ENCODE measurements at regions not wholly inside any gene's neighbourhood (a gene's known extent, or its start where the extent isn't known, plus 50 kb on each side); places are given as distances from the start of the nearest gene placed in this dataset.

DNA sequence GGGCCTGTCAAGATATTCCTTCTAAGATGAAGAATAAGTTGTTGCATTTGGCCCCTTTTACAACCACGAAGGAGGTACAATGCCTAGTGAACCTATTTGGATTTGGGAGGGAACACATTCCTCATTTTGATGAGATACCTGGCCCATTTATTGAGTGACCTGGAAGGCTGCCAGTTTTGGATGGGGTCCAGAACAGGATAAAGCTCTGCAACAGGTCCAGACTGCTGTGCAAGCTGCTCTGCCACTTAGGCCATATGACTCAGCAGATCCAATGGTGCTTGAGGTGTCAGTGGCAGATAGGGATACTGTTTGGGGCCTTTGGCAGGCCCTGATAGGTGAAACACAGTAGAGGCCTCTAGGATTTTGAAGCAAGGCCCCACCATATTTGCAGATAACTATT is 704.6 kb downstream of the CCSER2 start:
- FAIRE-seq = no peak
- TF ChIP-seq, protein P1, sequence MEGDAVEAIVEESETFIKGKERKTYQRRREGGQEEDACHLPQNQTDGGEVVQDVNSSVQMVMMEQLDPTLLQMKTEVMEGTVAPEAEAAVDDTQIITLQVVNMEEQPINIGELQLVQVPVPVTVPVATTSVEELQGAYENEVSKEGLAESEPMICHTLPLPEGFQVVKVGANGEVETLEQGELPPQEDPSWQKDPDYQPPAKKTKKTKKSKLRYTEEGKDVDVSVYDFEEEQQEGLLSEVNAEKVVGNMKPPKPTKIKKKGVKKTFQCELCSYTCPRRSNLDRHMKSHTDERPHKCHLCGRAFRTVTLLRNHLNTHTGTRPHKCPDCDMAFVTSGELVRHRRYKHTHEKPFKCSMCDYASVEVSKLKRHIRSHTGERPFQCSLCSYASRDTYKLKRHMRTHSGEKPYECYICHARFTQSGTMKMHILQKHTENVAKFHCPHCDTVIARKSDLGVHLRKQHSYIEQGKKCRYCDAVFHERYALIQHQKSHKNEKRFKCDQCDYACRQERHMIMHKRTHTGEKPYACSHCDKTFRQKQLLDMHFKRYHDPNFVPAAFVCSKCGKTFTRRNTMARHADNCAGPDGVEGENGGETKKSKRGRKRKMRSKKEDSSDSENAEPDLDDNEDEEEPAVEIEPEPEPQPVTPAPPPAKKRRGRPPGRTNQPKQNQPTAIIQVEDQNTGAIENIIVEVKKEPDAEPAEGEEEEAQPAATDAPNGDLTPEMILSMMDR (IDR thresholded peaks at IDR 0.05; ENCODE audit: insufficient read depth, low read length, severe bottlenecking) = no peak
- H3K27me3 ChIP-seq (ENCODE audit: control insufficient read depth, insufficient read depth, low read length) = no peaks in the 10 kb centered on the region
- H3K36me3 ChIP-seq (ENCODE audit: control insufficient read depth, insufficient read depth, low read length) = no peaks in the 10 kb centered on the region
- no peak overlapping the region for H3K4me3 ChIP-seq (ENCODE audit: low read depth, low read length)
- DNase-seq (ENCODE audit: low read depth) = no peak

DNA sequence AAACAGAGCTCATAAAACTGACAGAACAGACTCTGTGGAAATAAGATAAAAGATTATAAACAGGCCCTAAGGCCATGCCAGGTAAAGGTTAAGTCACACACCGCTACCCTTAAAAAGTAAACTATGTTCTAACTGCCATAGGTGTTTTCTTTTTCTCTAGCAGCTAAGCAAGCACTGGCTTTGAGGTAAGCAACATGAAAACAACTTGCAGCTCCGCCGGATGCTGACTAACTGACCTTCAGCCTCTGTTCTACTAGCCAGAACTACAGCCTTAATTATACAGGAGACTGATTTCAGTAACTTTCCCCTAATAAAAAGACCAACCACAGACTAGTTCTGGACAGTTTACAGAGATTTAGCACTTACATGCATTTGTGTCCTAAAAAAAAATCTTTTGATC is 708.3 kb downstream of the CCSER2 start:
- Histone ChIP-seq H3K36me3 (ENCODE audit: control insufficient read depth, insufficient read depth, low read length) (no peaks in the 10 kb centered on the region), H3K27me3 (ENCODE audit: control insufficient read depth, insufficient read depth, low read length) (no peaks in the 10 kb centered on the region), H3K4me3 (ENCODE audit: low read depth, low read length) (no peak overlapping the region)
- TF ChIP-seq, protein P1 (IDR thresholded peaks at IDR 0.05; ENCODE audit: insufficient read depth, low read length, severe bottlenecking) = no peak
- FAIRE-seq (no peak), DNase-seq (ENCODE audit: low read depth) (no peak)

DNA sequence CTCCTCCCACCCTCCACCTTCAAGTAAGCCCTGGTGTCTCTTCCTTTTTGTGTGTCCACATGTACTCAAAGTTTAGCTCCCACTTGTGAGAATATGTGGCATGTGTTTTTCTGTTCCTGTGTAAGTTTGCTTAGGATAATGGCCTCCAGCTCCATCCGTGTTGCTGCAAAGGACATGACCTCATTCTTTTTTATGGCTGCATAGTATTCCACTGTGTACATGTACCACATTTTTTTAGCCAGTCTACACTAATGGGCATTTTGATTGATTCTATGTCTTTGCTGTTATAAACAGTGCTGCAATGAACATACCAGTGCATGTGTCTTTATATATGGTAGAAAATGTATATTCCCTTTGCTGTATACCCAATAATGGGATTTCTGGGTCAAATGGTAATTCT is 710.9 kb downstream of the CCSER2 start:
- Histone ChIP-seq H3K27me3 (ENCODE audit: control insufficient read depth, insufficient read depth, low read length) (no peaks in the 10 kb centered on the region), H3K4me3 (ENCODE audit: low read depth, low read length) (no peak overlapping the region), H3K36me3 (ENCODE audit: control insufficient read depth, insufficient read depth, low read length) (no peaks in the 10 kb centered on the region)
- no peak for DNase-seq (ENCODE audit: low read depth)
- FAIRE-seq = no peak
- TF ChIP-seq, protein P1 (IDR thresholded peaks at IDR 0.05; ENCODE audit: insufficient read depth, low read length, severe bottlenecking) = no peak

DNA sequence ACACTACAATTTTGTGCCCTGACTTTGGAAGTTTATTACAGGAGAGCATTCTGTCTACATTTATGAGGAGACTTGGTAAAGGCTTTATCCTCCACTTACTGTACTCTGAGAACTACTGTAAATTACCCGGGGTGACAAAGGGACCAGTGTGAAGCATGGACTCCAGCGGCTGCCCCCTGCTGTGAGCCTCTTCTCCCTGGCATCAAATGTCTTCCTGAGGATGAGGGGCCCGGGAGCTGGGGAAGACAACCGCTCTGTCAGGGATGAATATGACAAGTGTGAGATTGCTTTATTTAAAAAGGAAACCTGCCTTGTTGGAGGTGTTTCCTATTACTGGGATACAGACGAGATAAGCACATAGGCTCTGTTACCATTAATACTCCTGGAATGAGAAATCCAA is 714.8 kb downstream of the CCSER2 start:
- TF ChIP-seq, protein P1 (IDR thresholded peaks at IDR 0.05; ENCODE audit: insufficient read depth, low read length, severe bottlenecking) = no peak
- Histone ChIP-seq H3K4me3 (ENCODE audit: low read depth, low read length) (no peak overlapping the region), H3K27me3 (ENCODE audit: control insufficient read depth, insufficient read depth, low read length) (no peaks in the 10 kb centered on the region), H3K36me3 (ENCODE audit: control insufficient read depth, insufficient read depth, low read length) (no peaks in the 10 kb centered on the region)
- FAIRE-seq (no peak), DNase-seq (ENCODE audit: low read depth) (no peak)

DNA sequence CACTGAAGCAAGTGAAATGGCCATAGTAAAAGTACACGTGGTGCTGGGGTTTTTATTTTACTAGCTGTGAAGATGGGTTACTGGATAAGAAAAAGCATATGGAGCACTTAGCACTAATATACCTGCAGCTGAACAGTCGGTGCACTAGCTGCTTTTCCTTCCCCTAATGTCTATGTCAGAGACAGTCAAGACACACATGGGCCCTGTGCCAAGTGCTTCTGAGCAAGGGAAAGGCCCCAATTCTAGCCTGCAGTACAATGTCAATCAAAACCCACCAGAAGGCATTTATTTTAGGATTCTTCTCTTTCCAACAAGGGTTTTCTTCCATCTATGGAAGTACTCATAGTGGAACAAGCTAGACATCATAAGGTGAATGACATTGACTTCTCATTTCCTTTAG is 716.7 kb downstream of the CCSER2 start:
- no peak for DNase-seq (ENCODE audit: low read depth)
- TF ChIP-seq, protein P1 (IDR thresholded peaks at IDR 0.05; ENCODE audit: insufficient read depth, low read length, severe bottlenecking) = no peak
- FAIRE-seq = no peak

DNA sequence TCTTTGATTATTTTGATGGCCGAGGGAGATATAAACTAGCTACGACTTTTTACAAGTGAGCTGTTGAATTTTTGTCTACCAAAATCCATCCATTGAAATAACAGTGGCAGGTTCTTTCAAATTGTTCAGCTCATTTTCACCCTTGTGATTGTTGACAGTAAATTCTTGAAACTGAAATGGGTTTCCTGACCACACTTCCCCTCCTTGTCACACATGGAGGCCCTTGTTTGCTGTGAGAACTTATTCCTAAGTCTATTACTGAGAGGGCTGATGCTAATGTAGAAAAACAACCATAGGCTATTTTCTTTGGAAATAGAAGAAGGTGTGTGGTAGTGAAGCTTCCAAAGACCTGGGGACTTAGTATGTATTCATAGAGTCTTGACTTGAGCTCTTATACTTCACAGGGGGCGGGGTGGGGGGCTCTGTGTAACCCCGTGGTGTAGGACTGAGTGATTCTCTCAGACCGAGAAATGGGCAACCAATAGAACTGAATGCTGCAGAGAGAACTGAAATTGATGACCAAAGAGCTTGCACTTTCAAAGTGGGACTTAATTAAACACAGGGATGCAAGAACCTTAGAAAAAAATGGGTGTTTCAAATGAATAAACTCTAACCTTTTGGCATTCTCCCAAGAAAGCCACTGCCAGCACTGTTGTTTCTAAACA is 718.9 kb downstream of the CCSER2 start:
- TF ChIP-seq, protein P1 (IDR thresholded peaks at IDR 0.05; ENCODE audit: insufficient read depth, low read length, severe bottlenecking) = no peak
- Histone ChIP-seq H3K36me3 (ENCODE audit: control insufficient read depth, insufficient read depth, low read length) (no peaks in the 10 kb centered on the region), H3K4me3 (ENCODE audit: low read depth, low read length) (no peak overlapping the region), H3K27me3 (ENCODE audit: control insufficient read depth, insufficient read depth, low read length) (no peaks in the 10 kb centered on the region)
- no peak for DNase-seq (ENCODE audit: low read depth)
- FAIRE-seq = no peak

More for the DNA sequence above, 716.7 kb downstream of the CCSER2 start:
- Histone ChIP-seq H3K36me3 (ENCODE audit: control insufficient read depth, insufficient read depth, low read length) (no peaks in the 10 kb centered on the region), H3K27me3 (ENCODE audit: control insufficient read depth, insufficient read depth, low read length) (no peaks in the 10 kb centered on the region), H3K4me3 (ENCODE audit: low read depth, low read length) (no peak overlapping the region)

Measured in bronchial epithelial cell (primary cell).